PC-9 (cell line): ENCODE measurements at regions not wholly inside any gene's neighbourhood (a gene's known extent, or its start where the extent isn't known, plus 50 kb on each side); places are given as distances from the start of the nearest gene placed in this dataset.

Source experiments
- BruUV-seq: library from RNA; stranded (reverse); fragments of 400-500 nt; replicated peaks from 2 replicates; lab custom pipeline; 2021; lab: Mats Ljungman, UMichigan
- CTCF ChIA-PET: fragments of 300-600 bp; sonication (Branson Sonifier 250); formaldehyde crosslinking; loops from one replicate; lab custom pipeline; 2022; ENCODE audit warnings: antibody characterized with exemption; lab: Charles Lee
- POLR2A ChIA-PET: fragments of 300-600 bp; sonication (Branson Sonifier 250); formaldehyde crosslinking; loops from one replicate; lab custom pipeline; 2022; ENCODE audit warnings: antibody characterized with exemption; ENCODE audit not compliant: unreplicated experiment; lab: Charles Lee
- DNase-seq, 2 experiments: peaks; one replicate each; pipeline versions ENCODE4 v3.0.0 to v3.0.0-alpha.2; 2015 to 2022; ENCODE audit warnings: mixed read lengths in 1 of 2
- H2AFZ ChIP-seq: fragments of 200-600 bp; sonication (generic); 2 replicates; pipeline ENCODE4 v1.8.1; 2017; ENCODE audit warnings: antibody characterized with exemption
- H3F3A ChIP-seq: fragments of 200-600 bp; sonication (generic); 2 replicates; pipeline ENCODE4 v1.8.1; 2017; ENCODE audit warnings: antibody characterized with exemption, mild to moderate bottlenecking, low read depth; ENCODE audit not compliant: insufficient read depth
- H3K27ac ChIP-seq: fragments of 200-600 bp; sonication (generic); 2 replicates; pipeline ENCODE4 v1.6.1; 2016; ENCODE audit warnings: mixed run types
- H3K27me3 ChIP-seq: fragments of 200-600 bp; sonication (generic); 2 replicates; pipeline ENCODE4 v1.6.1; 2016; ENCODE audit warnings: low read depth, mixed run types; ENCODE audit not compliant: insufficient read depth
- H3K36me3 ChIP-seq: fragments of 200-600 bp; sonication (generic); 2 replicates; pipeline ENCODE4 v1.6.1; 2016; ENCODE audit warnings: low read depth, mixed run types
- H3K4me1 ChIP-seq: fragments of 200-600 bp; sonication (generic); replicated peaks from 2 replicates; pipeline ENCODE4 v1.6.1; 2016; ENCODE audit warnings: mixed run types; ENCODE audit not compliant: insufficient read depth
- H3K4me2 ChIP-seq: fragments of 200-600 bp; sonication (generic); 2 replicates; pipeline ENCODE4 v1.6.1; 2017; ENCODE audit warnings: mixed run types
- H3K4me3 ChIP-seq: fragments of 200-600 bp; sonication (generic); 2 replicates; pipeline ENCODE4 v1.6.1; 2016; ENCODE audit warnings: mixed run types
- H3K79me2 ChIP-seq: fragments of 200-600 bp; sonication (generic); 2 replicates; pipeline ENCODE4 v1.6.1; 2017; ENCODE audit warnings: low read depth, mixed run types
- H3K9me2 ChIP-seq: fragments of 200-600 bp; sonication (generic); 2 replicates; pipeline ENCODE4 v1.8.1; 2017; ENCODE audit warnings: mild to moderate bottlenecking; ENCODE audit not compliant: insufficient read depth
- H3K9me3 ChIP-seq: fragments of 200-600 bp; sonication (generic); 2 replicates; pipeline ENCODE4 v1.8.1; 2016; ENCODE audit warnings: low read depth; ENCODE audit not compliant: insufficient read depth
- H4K20me1 ChIP-seq: fragments of 200-600 bp; sonication (generic); 2 replicates; pipeline ENCODE4 v1.8.1; 2017; ENCODE audit not compliant: insufficient read depth
- CTCF ChIP-seq: fragments of 200-600 bp; sonication (generic); conservative IDR thresholded peaks from 2 replicates; pipeline ENCODE4 v1.6.1; 2017; ENCODE audit warnings: mixed run types, antibody characterized with exemption, mild to moderate bottlenecking, moderate library complexity
- EZH2 ChIP-seq: fragments of 200-600 bp; sonication (generic); IDR thresholded peaks from 2 replicates; pipeline ENCODE4 v1.8.0; 2017; ENCODE audit warnings: antibody characterized with exemption, low read depth
- intact Hi-C: fragments of 100-400 bp; cut with micrococcal nuclease; formaldehyde crosslinking; loops from one replicate; pipeline ENCODE4 v1.10.0; 2022; ENCODE audit not compliant: unreplicated experiment

GRCh38 chr6:81340946-81341345, 411.5 kb downstream of the TENT5A start:
- intact Hi-C loops, result no loop called here
- no peaks in the 10 kb centered on the region for H3K27me3 ChIP-seq
- H3K36me3 ChIP-seq, result no peaks in the 10 kb centered on the region
- ChIA-PET POLR2A (no interaction called here), CTCF (no interaction called here)
- H3K27ac ChIP-seq, result no peak overlapping the region
- no TSS peak for BruUV-seq
- no peak overlapping the region for H3K4me2 ChIP-seq
- H3K9me3 ChIP-seq, result no peaks in the 10 kb centered on the region
- H3F3A ChIP-seq, result no peaks in the 10 kb centered on the region
- no peak for TF ChIP-seq CTCF
- no peak for TF ChIP-seq EZH2
- no peaks in the 10 kb centered on the region for H3K9me2 ChIP-seq
- no peak overlapping the region for H2AFZ ChIP-seq
- no peak overlapping the region for H3K4me3 ChIP-seq
- no peak for DNase-seq
- no peaks in the 10 kb centered on the region for H4K20me1 ChIP-seq
- no peaks in the 10 kb centered on the region for H3K4me1 ChIP-seq
- no peaks in the 10 kb centered on the region for H3K79me2 ChIP-seq

DNA sequence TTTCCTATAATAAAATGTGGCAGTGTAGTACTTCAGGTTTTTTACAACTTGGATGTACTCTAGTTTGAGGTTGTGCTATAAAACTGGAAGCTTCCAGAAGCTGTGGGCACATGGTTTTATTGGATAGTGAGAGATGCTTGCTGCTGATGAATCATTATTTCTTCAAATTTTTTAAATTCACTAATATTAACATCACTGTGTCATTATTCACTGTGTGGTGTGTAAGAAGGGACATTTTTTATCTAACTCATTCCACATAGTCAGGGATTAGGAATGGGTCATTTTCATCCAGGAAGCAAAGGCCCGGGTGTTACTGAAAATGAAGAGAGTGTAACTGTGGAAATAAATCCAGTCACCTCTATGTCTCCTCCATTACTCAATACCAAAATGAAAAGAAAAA, 421.0 kb downstream of the TENT5A start:
- H3F3A ChIP-seq, result no peaks in the 10 kb centered on the region
- H3K4me1 ChIP-seq, result no peaks in the 10 kb centered on the region
- no peak overlapping the region for H3K4me3 ChIP-seq
- H4K20me1 ChIP-seq, result no peaks in the 10 kb centered on the region
- H3K36me3 ChIP-seq, result no peaks in the 10 kb centered on the region
- no peak overlapping the region for H3K27ac ChIP-seq
- DNase-seq, result no peak
- H3K27me3 ChIP-seq, result no peaks in the 10 kb centered on the region
- no peak overlapping the region for H3K4me2 ChIP-seq
- CTCF ChIA-PET, result no interaction called here
- no peak overlapping the region for H2AFZ ChIP-seq
- no peaks in the 10 kb centered on the region for H3K9me2 ChIP-seq
- intact Hi-C loops, result no loop called here
- H3K9me3 ChIP-seq, result no peaks in the 10 kb centered on the region
- TF ChIP-seq EZH2 (no peak), CTCF (no peak)
- BruUV-seq, result no TSS peak
- POLR2A ChIA-PET, result no interaction called here
- no peaks in the 10 kb centered on the region for H3K79me2 ChIP-seq

DNA sequence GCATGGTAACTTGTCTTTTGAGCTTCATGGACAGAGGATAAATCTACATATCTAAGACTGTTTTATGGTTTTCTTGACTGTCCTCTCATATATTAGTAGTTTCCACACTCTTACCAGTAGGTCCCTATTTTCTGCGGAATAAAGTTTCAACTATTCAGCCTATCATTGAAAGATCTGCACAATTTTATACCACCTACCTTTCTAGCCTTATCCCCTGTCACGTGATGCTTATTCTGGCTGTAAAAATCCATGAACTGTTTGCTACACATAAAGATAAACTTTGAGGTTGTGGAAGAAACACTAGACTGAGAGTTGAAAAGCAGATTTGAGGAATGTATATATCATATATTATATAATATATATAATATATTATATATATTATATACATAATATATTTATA, 423.8 kb downstream of the TENT5A start:
- POLR2A ChIA-PET, result no interaction called here
- H3K4me2 ChIP-seq, result no peak overlapping the region
- no peak overlapping the region for H3K4me3 ChIP-seq
- no peaks in the 10 kb centered on the region for H3K27me3 ChIP-seq
- H3K79me2 ChIP-seq, result no peaks in the 10 kb centered on the region
- BruUV-seq, result no TSS peak
- no peaks in the 10 kb centered on the region for H3K9me2 ChIP-seq
- DNase-seq, result no peak
- TF ChIP-seq CTCF, result no peak
- no peak for TF ChIP-seq EZH2
- H3K27ac ChIP-seq, result no peak overlapping the region
- CTCF ChIA-PET, result no interaction called here
- H3K4me1 ChIP-seq, result no peaks in the 10 kb centered on the region
- H3K9me3 ChIP-seq, result no peaks in the 10 kb centered on the region
- H3F3A ChIP-seq, result no peaks in the 10 kb centered on the region
- no peaks in the 10 kb centered on the region for H3K36me3 ChIP-seq
- intact Hi-C loops, result no loop called here
- no peaks in the 10 kb centered on the region for H4K20me1 ChIP-seq
- no peak overlapping the region for H2AFZ ChIP-seq
